CD4-positive, alpha-beta T cell treated with Interleukin-15 for 1 hour (primary cell): ENCODE measurements at regions not wholly inside any gene's neighbourhood (a gene's known extent, or its start where the extent isn't known, plus 50 kb on each side); places are given as distances from the start of the nearest gene placed in this dataset.
A peak's percentile ranks its signal among the peaks of the same experiment; 100 is the strongest.

ENCODE experiments used
- DNase-seq: peaks from one replicate; pipeline ENCODE4 v3.0.0-alpha.2; 2020

GRCh38 chr5:54851449-54851848, 133.9 kb downstream of the ESM1 start:
- DNase-seq: no peak

- DNase-seq: no peak
Observed at GRCh38 chr5:54848581-54848980, 136.8 kb downstream of the ESM1 start.

GRCh38 chr5:54845567-54845941, 139.8 kb downstream of the ESM1 start:
- no peak for DNase-seq

- no peak for DNase-seq
Observed at GRCh38 chr5:54844905-54845566, 140.4 kb downstream of the ESM1 start.

GRCh38 chr5:54844266-54844665, 141.1 kb downstream of the ESM1 start:
- no peak for DNase-seq

- no peak for DNase-seq
Observed at GRCh38 chr5:54841481-54841880, 143.9 kb downstream of the ESM1 start.

- DNase-seq: no peak
Observed at GRCh38 chr5:54838843-54839242, 146.6 kb downstream of the ESM1 start.

- no peak for DNase-seq
Observed at GRCh38 chr5:54837981-54838380, 147.4 kb downstream of the ESM1 start.

GRCh38 chr5:54837093-54837492, 148.3 kb downstream of the ESM1 start:
- no peak for DNase-seq

DNA sequence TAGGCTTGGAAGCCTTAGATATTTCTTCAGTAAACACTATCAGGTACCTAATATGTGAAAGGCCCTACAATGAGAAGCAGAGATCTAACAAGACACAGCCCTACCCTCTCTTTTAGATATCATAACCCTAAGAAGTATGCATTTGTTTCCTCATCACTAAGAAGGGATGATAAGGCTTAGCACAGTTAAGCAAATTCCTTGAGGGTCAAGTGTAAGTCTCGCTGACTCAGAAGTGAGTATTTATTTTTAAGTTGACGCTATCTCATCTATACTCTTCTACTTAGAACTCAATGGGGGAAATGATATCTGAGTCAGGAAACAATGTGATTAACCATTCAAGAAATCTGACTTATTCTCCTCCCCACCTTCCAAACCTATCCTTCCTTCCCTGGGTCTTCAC, 149.7 kb downstream of the ESM1 start:
- no peak for DNase-seq

DNA sequence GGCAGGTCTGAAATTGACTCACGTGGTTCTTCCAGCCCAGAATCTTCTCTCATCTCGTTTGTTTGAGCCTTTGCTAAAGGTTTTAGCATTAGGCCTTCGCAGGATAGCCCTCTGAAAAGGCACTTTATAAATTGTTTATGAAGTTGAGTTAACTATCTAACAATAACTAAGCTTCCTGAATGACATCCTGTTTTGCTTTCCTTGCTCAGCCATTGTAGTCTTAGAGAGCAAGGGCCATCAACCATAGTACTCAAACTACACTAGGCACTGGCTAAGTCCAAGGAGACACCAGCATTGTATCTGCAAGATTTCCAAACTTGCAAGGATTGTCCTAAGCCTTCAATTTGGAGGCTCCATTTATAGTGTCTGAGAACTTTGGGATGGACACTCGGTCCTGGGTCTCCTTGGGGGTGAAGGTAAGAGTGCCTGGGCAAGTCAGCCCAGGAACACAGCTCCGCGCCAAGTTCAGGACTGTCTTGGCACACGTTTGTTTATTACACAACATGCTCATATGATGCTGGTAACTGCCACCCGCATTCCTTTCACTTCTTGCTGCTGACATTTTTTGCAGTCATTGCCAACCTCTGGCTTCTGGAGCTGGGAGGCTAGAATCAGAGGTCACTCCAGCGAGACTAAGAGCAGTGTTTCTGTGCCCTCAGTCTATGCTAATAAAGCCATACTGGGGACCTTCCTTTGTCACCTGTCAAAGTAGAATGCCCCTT, 151.1 kb downstream of the ESM1 start:
- DNase-seq: no peak

GRCh38 chr5:54833590-54833989, 151.8 kb downstream of the ESM1 start:
- DNase-seq: no peak

DNA sequence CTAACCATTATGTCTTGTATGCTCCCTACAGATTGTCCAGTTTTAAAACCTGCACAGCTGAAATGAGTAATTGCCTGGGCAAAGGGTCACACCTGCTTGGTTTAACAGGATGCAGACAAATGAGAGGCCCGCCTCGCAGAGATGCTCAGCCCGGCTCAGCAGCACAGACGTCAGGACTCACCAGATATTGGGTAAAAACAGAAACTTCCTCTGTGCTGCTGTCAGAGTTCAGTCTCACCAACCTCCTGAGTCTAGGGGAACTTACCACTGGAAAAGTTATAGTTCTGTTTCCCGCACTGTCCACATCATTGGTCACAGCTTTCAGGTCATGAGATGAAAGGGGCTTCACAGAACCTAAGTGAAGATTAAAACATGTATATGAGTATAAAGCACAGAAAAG, 152.5 kb downstream of the ESM1 start:
- DNase-seq: peak; percentile 63

- no peak for DNase-seq
Observed at GRCh38 chr5:54832045-54832444, 153.3 kb downstream of the ESM1 start.

DNA sequence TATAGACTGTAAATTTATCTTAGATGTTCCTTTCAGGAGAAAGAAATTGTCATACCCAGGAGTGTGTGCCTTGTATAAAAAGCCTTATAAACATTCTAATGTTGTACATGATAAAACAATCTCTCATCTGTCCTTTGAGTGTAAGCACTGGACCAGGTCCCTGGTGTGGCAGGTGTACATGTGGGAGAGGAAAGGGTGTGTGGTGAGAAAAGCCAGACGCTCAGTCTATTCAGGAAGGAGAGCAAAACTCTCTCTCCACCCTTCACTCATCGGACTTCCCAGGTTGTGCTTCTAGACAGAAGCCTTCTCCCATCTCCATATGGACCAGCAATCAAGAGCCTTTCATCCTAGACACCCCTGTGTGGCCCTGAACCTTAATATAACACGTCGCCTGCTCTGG, 154.2 kb downstream of the ESM1 start:
- no peak for DNase-seq

- no peak for DNase-seq
Observed at GRCh38 chr5:54829676-54830535, 155.5 kb downstream of the ESM1 start.

- DNase-seq: no peak
Observed at GRCh38 chr5:54829102-54829501, 156.3 kb downstream of the ESM1 start.

GRCh38 chr5:54828151-54828550, 157.2 kb downstream of the ESM1 start:
- DNase-seq: no peak

GRCh38 chr5:54825005-54825404, 160.4 kb downstream of the ESM1 start:
- DNase-seq: no peak

- DNase-seq: no peak
Observed at GRCh38 chr5:54823006-54823405, 162.4 kb downstream of the ESM1 start.

GRCh38 chr5:54822324-54822687, 163.1 kb downstream of the ESM1 start:
- DNase-seq: no peak

DNA sequence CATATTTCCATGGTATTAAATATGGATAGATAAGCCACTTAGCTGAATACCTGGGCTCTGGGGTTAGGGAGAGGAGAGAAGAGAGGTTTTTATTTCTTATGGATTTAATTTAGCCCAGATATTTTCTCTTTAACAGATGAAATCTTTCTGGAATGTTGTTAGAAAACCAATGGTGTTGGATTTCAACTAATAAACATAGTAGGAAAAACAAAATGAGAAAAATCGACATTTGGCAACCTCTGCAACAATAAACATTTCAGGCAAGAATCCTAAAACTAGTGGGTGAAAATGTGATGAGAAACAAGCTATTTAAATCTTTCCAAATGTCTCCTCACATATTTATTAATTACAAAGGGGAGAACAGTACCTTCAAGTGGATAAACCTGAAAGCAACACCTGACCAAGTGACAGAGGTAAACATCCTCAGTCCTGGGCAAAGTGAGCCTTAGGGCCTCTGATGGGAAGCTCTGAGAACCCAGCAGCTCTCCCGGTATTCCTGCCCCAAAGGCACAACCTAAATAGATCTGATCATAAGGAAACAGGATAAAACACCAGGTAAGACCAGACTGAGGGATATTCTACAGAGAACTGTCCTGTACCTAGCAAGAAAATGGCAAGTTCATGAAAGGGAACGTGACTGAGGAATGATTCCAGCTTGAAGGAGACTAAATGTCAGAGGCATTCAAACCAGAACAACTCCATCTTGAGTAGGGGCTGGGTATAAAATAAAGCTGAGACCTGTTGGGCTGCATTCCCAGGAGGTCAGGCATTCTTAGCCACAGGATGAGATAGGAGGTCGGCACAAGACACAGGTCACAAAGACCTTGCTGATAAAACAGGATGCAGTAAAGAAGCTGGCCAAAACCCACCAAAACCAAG, 163.7 kb downstream of the ESM1 start:
- no peak for DNase-seq
